GM12873 (cell line): ENCODE measurements at regions not wholly inside any gene's neighbourhood (a gene's known extent, or its start where the extent isn't known, plus 50 kb on each side); places are given as distances from the start of the nearest gene placed in this dataset.

Source experiments
- CTCF ChIP-seq: IDR thresholded peaks from 2 replicates; pipeline ENCODE4 v1.5.1; 2012; ENCODE audit warnings: low read depth, mild to moderate bottlenecking, moderate library complexity, low read length, control low read depth; ENCODE audit not compliant: insufficient read depth; ENCODE audit errors: missing control alignments

- TF ChIP-seq CTCF = no peak
These were observed 339.7 kb upstream of the COL8A1 start for GRCh38 chr3:99298661-99299060.

GRCh38 chr3:99295836-99296235 lies 342.6 kb upstream of the COL8A1 start:
- no peak for TF ChIP-seq CTCF

GRCh38 chr3:99287876-99288275 lies 350.5 kb upstream of the COL8A1 start:
- no peak for TF ChIP-seq CTCF

GRCh38 chr3:99286266-99286845 lies 352.0 kb upstream of the COL8A1 start:
- no peak for TF ChIP-seq CTCF

GRCh38 chr3:99269606-99270351 lies 368.3 kb upstream of the DCBLD2 start:
- TF ChIP-seq CTCF = no peak

GRCh38 chr3:99256788-99257187 lies 355.3 kb upstream of the DCBLD2 start:
- TF ChIP-seq CTCF = no peak

- TF ChIP-seq CTCF = no peak
These were observed 352.5 kb upstream of the DCBLD2 start for GRCh38 chr3:99253963-99254355.
